ENCODE measurements at regions not wholly inside any gene's neighbourhood (a gene's known extent, or its start where the extent isn't known, plus 50 kb on each side); places are given as distances from the start of the nearest gene placed in this dataset.

- H3K4me3 Mint-ChIP-seq, result no peak overlapping the region
- no peak for DNase-seq
- H3K36me3 Mint-ChIP-seq, result no peaks in the 10 kb centered on the region
- H3K4me1 Mint-ChIP-seq, result no peaks in the 10 kb centered on the region
- H3K27me3 ChIP-seq (ENCODE audit: control insufficient read depth, insufficient read depth, low read length), result peaks cover 4% of the 10 kb centered on the region
- H3K36me3 ChIP-seq (ENCODE audit: control insufficient read depth, insufficient read depth, low read length), result no peaks in the 10 kb centered on the region
- no peak overlapping the region for H3K27ac ChIP-seq (ENCODE audit: insufficient read depth, low read length, poor library complexity, severe bottlenecking)
- H3K9me3 ChIP-seq (ENCODE audit: control insufficient read depth in 2 of 2, low read length in 2 of 2), result no peaks in the 10 kb centered on the region
- no peaks in the 10 kb centered on the region for H3K9me3 Mint-ChIP-seq
- no peak for ATAC-seq (ENCODE audit: low read depth in 2 of 2)
- H3K27me3 Mint-ChIP-seq, result peaks cover 25% of the 10 kb centered on the region
- no peak overlapping the region for H3K4me3 ChIP-seq (ENCODE audit: low read depth, low read length)
- H3K4me1 ChIP-seq (ENCODE audit: control insufficient read depth, insufficient read depth, low read length, poor library complexity, severe bottlenecking), result no peaks in the 10 kb centered on the region
- no peak overlapping the region for H3K27ac Mint-ChIP-seq
Measured at GRCh38 chr2:200255549-200255948, 50.9 kb upstream of the SPATS2L start.
